ENCODE measurements at regions not wholly inside any gene's neighbourhood (a gene's known extent, or its start where the extent isn't known, plus 50 kb on each side); places are given as distances from the start of the nearest gene placed in this dataset.
"Not testable (repeated sequence)": the region's sequence is repeated elsewhere in the genome, so short reads cannot be mapped to it uniquely, and the experiment has no call there.

GRCh38 chr2:146412625-146413024 lies 1432.2 kb upstream of the ACVR2A start:
- Mint-ChIP-seq H3K27ac (no peak overlapping the region), H3K4me1 (no peaks in the 10 kb centered on the region), H3K4me3 (no peak overlapping the region), H3K36me3 (ENCODE audit: low read depth) (no peaks in the 10 kb centered on the region), H3K9me3 (no peaks in the 10 kb centered on the region), H3K27me3 (no peaks in the 10 kb centered on the region)
- intact Hi-C loops (cut with micrococcal nuclease), result no loop called here
- POLR2A ChIA-PET, result no interaction called here
- ATAC-seq (ENCODE audit: low read depth), result no peak
- CTCF ChIA-PET, result no interaction called here
- no peak for TF ChIP-seq CTCF (IDR thresholded peaks at IDR 0.05)
- DNase-seq, result no peak

GRCh38 chr2:146405402-146406309 lies 1439.2 kb upstream of the ACVR2A start:
- H3K4me3 Mint-ChIP-seq; H3K27ac Mint-ChIP-seq; CTCF ChIA-PET; intact Hi-C loops (cut with micrococcal nuclease); H3K27me3 Mint-ChIP-seq; DNase-seq; ATAC-seq (ENCODE audit: low read depth); POLR2A ChIA-PET; H3K4me1 Mint-ChIP-seq; H3K36me3 Mint-ChIP-seq (ENCODE audit: low read depth); H3K9me3 Mint-ChIP-seq: not testable (repeated sequence)

- H3K4me1 Mint-ChIP-seq; ATAC-seq (ENCODE audit: low read depth); H3K27me3 Mint-ChIP-seq; H3K27ac Mint-ChIP-seq; H3K36me3 Mint-ChIP-seq (ENCODE audit: low read depth); POLR2A ChIA-PET; intact Hi-C loops (cut with micrococcal nuclease); CTCF ChIA-PET; H3K4me3 Mint-ChIP-seq; H3K9me3 Mint-ChIP-seq; DNase-seq: not testable (repeated sequence)
Measured at GRCh38 chr2:146403546-146404160, 1441.2 kb upstream of the ACVR2A start.

- CTCF ChIA-PET, result no interaction called here
- H3K27ac Mint-ChIP-seq, result peak overlapping the region; percentile 31
- no peaks in the 10 kb centered on the region for H3K27me3 Mint-ChIP-seq
- no peaks in the 10 kb centered on the region for H3K4me1 Mint-ChIP-seq
- H3K9me3 Mint-ChIP-seq, result no peaks in the 10 kb centered on the region
- no peaks in the 10 kb centered on the region for H3K36me3 Mint-ChIP-seq (ENCODE audit: low read depth)
- ATAC-seq (ENCODE audit: low read depth), result no peak
- intact Hi-C loops (cut with micrococcal nuclease), result no loop called here
- no peak for DNase-seq
- TF ChIP-seq CTCF (IDR thresholded peaks at IDR 0.05), result no peak
- POLR2A ChIA-PET, result no interaction called here
- no peak overlapping the region for H3K4me3 Mint-ChIP-seq
Measured at GRCh38 chr2:146392631-146393030, 1452.2 kb upstream of the ACVR2A start.

- no peaks in the 10 kb centered on the region for H3K36me3 Mint-ChIP-seq (ENCODE audit: low read depth)
- peak overlapping the region; percentile 31 for H3K27ac Mint-ChIP-seq
- ChIA-PET POLR2A (no interaction called here), CTCF (no interaction called here)
- H3K4me3 Mint-ChIP-seq, result no peak overlapping the region
- H3K27me3 Mint-ChIP-seq, result no peaks in the 10 kb centered on the region
- TF ChIP-seq CTCF (IDR thresholded peaks at IDR 0.05), result no peak
- ATAC-seq (ENCODE audit: low read depth), result no peak
- intact Hi-C loops (cut with micrococcal nuclease), result no loop called here
- H3K9me3 Mint-ChIP-seq, result no peaks in the 10 kb centered on the region
- no peaks in the 10 kb centered on the region for H3K4me1 Mint-ChIP-seq
- DNase-seq, result no peak
Measured at GRCh38 chr2:146392186-146392585, 1452.6 kb upstream of the ACVR2A start.

GRCh38 chr2:146388757-146389156 lies 1456.1 kb upstream of the ACVR2A start:
- H3K4me1 Mint-ChIP-seq, result peaks cover 8% of the 10 kb centered on the region
- no peak for TF ChIP-seq CTCF (IDR thresholded peaks at IDR 0.05)
- no peak overlapping the region for H3K4me3 Mint-ChIP-seq
- intact Hi-C loops (cut with micrococcal nuclease), result no loop called here
- CTCF ChIA-PET, result no interaction called here
- ATAC-seq (ENCODE audit: low read depth) (no peak), DNase-seq (no peak)
- no peaks in the 10 kb centered on the region for H3K9me3 Mint-ChIP-seq
- H3K27ac Mint-ChIP-seq, result no peak overlapping the region
- POLR2A ChIA-PET, result no interaction called here
- no peaks in the 10 kb centered on the region for H3K36me3 Mint-ChIP-seq (ENCODE audit: low read depth)
- H3K27me3 Mint-ChIP-seq, result no peaks in the 10 kb centered on the region
